Spleen (tissue), 11 donors: ENCODE measurements at regions not wholly inside any gene's neighbourhood (a gene's known extent, or its start where the extent isn't known, plus 50 kb on each side); places are given as distances from the start of the nearest gene placed in this dataset.

Source experiments
- DNase-seq: peaks from one replicate; pipeline ENCODE4 v3.0.0-alpha.2; 2020
- H3K27ac ChIP-seq, 8 donors: fragments of 200-600 bp; sonication (generic) in 7 of 8; 1 replicate in 4 of 8; 2 replicates in 4 of 8; pipeline versions ENCODE4 v1.5.0 to v1.8.0; 2016 to 2021; ENCODE audit warnings: inconsistent platforms in 4 of 8, mild to moderate bottlenecking in 4 of 8, moderate library complexity in 1 of 8
- H3K27me3 ChIP-seq, 7 donors: fragments of 200-600 bp; sonication (generic) in 6 of 7; replicated peaks in 1 of 7; 1 replicate in 4 of 7; 2 replicates in 3 of 7; pipeline versions ENCODE4 v1.5.0 to v1.8.0; 2016 to 2021; ENCODE audit warnings: inconsistent platforms in 3 of 7, mild to moderate bottlenecking in 1 of 7
- H3K36me3 ChIP-seq, 6 donors: fragments of 200-600 bp; sonication (generic) in 5 of 6; 1 replicate in 4 of 6; 2 replicates in 2 of 6; pipeline versions ENCODE4 v1.5.0 to v1.8.0; 2016 to 2021; ENCODE audit warnings: inconsistent platforms in 2 of 6
- H3K4me1 ChIP-seq, 6 donors: fragments of 200-600 bp; sonication (generic) in 5 of 6; 1 replicate in 3 of 6; 2 replicates in 3 of 6; pipeline versions ENCODE4 v1.5.0 to v1.8.0; 2016 to 2021; ENCODE audit warnings: inconsistent platforms in 3 of 6
- H3K4me3 ChIP-seq, 8 donors: fragments of 200-600 bp; sonication (generic) in 7 of 8; 1 replicate in 4 of 8; 2 replicates in 4 of 8; pipeline versions ENCODE4 v1.5.0 to v1.8.0; 2016 to 2021; ENCODE audit warnings: inconsistent platforms in 4 of 8, mild to moderate bottlenecking in 4 of 8, moderate library complexity in 2 of 8
- H3K9me3 ChIP-seq, 8 donors: fragments of 200-600 bp; sonication (generic) in 7 of 8; 1 replicate in 4 of 8; 2 replicates in 4 of 8; pipeline versions ENCODE4 v1.5.0 to v1.8.0; 2016 to 2021; ENCODE audit warnings: inconsistent platforms in 4 of 8
- POLR2A ChIP-seq, 3 donors: fragments of 450-650 bp; IDR thresholded peaks; one replicate each; pipeline ENCODE4 v1.5.1; 2017; ENCODE audit warnings: antibody characterized with exemption in 3 of 3, mild to moderate bottlenecking in 1 of 3
- POLR2AphosphoS5 ChIP-seq, 3 donors: sonication (generic); formaldehyde crosslinking; IDR thresholded peaks; one replicate each; pipeline ENCODE4 v1.5.1; 2017; ENCODE audit warnings: antibody characterized with exemption in 3 of 3
- WGBS, 5 donors: extraction: QIAGEN DNeasy Blood & Tissue Kit in 3 of 5; methylation state at CpG; one replicate each; pipeline versions ENCODE4 v1.1.5 to v1.1.7; 2013 to 2018; 5-methylcytosine and 5-hydroxymethylcytosine counted together
- intact Hi-C: fragments of 100-400 bp; cut with DNase I; formaldehyde crosslinking; loops from one replicate; pipeline ENCODE4 v1.15.0; 2023; ENCODE audit warnings: low total_unique reads
- TF ChIP-seq, protein P1 (sequence below), 11 experiments: fragments of 200-600 bp in 7 of 11; fragments of 450-650 bp in 4 of 11; sonication (generic) in 4 of 11; IDR thresholded peaks in 8 of 11; conservative IDR thresholded peaks in 3 of 11; 1 replicate in 7 of 11; 2 replicates in 4 of 11; pipeline versions ENCODE4 v1.4.0 to v1.8.0; 2016 to 2021; ENCODE audit warnings: antibody characterized with exemption in 11 of 11, inconsistent platforms in 4 of 11, mild to moderate bottlenecking in 1 of 11
- donor health status: healthy with polysubstance abuse.
- donor health status: DM: no; HTN: no; CAD: no; lungs with moderate emphysema.
- donor health status: DM: no; HTN: no; CAD: no.
- donor health status: Bipolar disorder and iron deficiency.
- donor health status: healthy.
- donor health status: DM: no; HTN: no; CAD: no.
- donor health status: DM: yes; HTN: yes; CAD: no.

DNA sequence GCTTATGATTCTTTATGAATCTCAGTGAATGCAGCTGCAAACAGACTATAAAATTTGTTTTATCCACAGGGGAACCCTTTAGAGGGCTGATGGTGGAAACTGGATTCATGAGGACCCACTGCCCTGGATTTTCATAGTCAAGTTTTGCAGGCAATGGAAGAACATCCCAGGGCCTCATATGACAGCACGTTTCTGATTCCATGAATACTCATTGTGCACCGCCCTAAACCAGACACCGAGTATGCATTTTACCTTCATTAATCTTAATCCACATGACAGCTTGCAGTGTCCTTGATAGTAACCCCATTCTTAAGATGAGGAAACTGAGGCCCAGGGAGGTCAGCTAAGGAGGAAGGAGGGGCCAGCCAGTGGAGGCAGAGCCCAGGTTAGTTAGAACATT is 270.4 kb downstream of the PREX1 start:
- H3K27ac ChIP-seq: no peak overlapping the region
- TF ChIP-seq, protein P1, sequence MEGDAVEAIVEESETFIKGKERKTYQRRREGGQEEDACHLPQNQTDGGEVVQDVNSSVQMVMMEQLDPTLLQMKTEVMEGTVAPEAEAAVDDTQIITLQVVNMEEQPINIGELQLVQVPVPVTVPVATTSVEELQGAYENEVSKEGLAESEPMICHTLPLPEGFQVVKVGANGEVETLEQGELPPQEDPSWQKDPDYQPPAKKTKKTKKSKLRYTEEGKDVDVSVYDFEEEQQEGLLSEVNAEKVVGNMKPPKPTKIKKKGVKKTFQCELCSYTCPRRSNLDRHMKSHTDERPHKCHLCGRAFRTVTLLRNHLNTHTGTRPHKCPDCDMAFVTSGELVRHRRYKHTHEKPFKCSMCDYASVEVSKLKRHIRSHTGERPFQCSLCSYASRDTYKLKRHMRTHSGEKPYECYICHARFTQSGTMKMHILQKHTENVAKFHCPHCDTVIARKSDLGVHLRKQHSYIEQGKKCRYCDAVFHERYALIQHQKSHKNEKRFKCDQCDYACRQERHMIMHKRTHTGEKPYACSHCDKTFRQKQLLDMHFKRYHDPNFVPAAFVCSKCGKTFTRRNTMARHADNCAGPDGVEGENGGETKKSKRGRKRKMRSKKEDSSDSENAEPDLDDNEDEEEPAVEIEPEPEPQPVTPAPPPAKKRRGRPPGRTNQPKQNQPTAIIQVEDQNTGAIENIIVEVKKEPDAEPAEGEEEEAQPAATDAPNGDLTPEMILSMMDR (IDR thresholded peaks at IDR 0.05 in 8 of 11, conservative IDR thresholded peaks at IDR 0.05 in 3 of 11): no peak
- TF ChIP-seq POLR2AphosphoS5 (IDR thresholded peaks at IDR 0.05): no peak
- no peak for TF ChIP-seq POLR2A (IDR thresholded peaks at IDR 0.05)
- no peaks in the 10 kb centered on the region for H3K9me3 ChIP-seq
- no peak overlapping the region for H3K4me3 ChIP-seq
- DNase-seq: no peak
- peaks cover 0 to 5% (median 0%) of the 10 kb centered on the region in 7 donors for H3K27me3 ChIP-seq
- intact Hi-C loops: no loop called here
- H3K36me3 ChIP-seq: no peaks in the 10 kb centered on the region
- WGBS, 5 donors: 68 to 89% (median 80%) methylated on average over 3 of the region's 3 CpGs
- no peaks in the 10 kb centered on the region for H3K4me1 ChIP-seq

DNA sequence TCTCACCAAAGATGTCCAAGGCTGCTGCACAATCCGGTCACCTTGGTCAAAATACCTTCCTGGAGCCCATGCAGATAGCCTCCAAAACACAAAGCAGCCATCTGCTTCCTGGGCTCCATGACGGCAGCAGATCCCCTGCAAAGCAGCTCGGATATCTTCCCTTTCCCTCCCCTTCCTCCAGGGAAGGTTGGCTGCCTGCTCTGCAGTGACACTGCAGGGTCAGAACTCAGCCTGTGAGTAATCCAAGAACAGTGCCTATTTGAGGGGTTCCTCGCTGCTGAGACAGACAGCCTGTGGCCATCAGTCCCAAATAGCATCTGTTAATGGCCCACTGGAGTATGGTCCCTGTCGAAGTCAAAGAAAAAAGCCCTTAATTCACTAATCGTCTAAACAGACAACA is 270.8 kb downstream of the PREX1 start:
- intact Hi-C loops: no loop called here
- Histone ChIP-seq H3K9me3 (no peaks in the 10 kb centered on the region), H3K36me3 (no peaks in the 10 kb centered on the region), H3K27ac (no peak overlapping the region), H3K27me3 (peaks cover 0 to 5% (median 0%) of the 10 kb centered on the region in 7 donors), H3K4me1 (no peaks in the 10 kb centered on the region), H3K4me3 (no peak overlapping the region)
- no peak for DNase-seq
- TF ChIP-seq, protein P1 (IDR thresholded peaks at IDR 0.05 in 8 of 11, conservative IDR thresholded peaks at IDR 0.05 in 3 of 11): no peak
- TF ChIP-seq POLR2AphosphoS5 (IDR thresholded peaks at IDR 0.05) (no peak), POLR2A (IDR thresholded peaks at IDR 0.05) (no peak)
- 56 to 67% (median 61%) methylated on average over 6 of the region's 6 CpGs for WGBS, 5 donors

DNA sequence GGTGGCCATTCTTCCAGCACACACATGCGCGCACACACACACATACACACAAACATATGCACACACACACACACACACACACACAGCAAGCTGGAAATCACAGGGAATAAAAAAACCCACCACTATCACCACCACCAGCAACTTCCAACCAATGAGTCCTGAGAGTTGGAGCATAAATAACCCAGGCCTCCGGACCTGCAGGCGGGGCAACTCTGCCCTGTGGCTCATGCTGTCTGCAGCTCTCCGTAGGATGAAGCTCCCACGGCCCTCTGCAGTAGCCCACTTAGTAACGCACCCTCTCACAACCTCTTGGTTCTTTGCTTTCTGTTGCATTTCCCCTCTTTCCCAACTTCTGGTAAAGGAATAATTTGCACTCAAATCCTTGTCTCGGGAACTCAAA is 275.2 kb downstream of the PREX1 start:
- no peak overlapping the region for H3K4me3 ChIP-seq
- peaks cover 0 to 12% (median 0%) of the 10 kb centered on the region in 7 donors for H3K27me3 ChIP-seq
- 79 to 91% (median 83%) methylated on average over 8 of the region's 8 CpGs for WGBS, 5 donors
- H3K4me1 ChIP-seq: no peaks in the 10 kb centered on the region
- no peaks in the 10 kb centered on the region for H3K36me3 ChIP-seq
- DNase-seq: no peak
- TF ChIP-seq POLR2AphosphoS5 (IDR thresholded peaks at IDR 0.05) (no peak), POLR2A (IDR thresholded peaks at IDR 0.05) (no peak)
- TF ChIP-seq, protein P1 (IDR thresholded peaks at IDR 0.05 in 8 of 11, conservative IDR thresholded peaks at IDR 0.05 in 3 of 11): no peak
- intact Hi-C loops: no loop called here
- H3K27ac ChIP-seq: no peak overlapping the region
- no peaks in the 10 kb centered on the region for H3K9me3 ChIP-seq

DNA sequence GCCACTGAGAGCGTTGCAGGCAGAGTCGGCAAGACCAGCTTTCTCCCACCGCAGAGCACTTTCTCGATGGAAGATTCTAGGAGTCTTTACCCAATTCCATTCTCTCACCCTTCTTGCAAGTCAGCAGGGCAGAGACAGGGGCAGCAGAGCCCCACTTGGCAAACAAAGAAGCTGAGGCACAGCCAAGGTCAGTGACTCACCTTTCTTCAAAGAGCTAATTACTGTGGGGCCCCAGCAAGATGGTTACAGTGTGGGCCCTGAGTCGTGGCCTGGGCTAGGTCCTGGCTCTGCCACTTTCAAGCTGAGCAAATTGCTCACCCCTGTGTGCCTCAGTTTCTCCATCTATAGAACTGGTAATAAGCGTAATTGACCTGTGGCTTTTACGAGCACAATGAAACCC is 277.0 kb downstream of the PREX1 start:
- TF ChIP-seq POLR2A (IDR thresholded peaks at IDR 0.05) (no peak), POLR2AphosphoS5 (IDR thresholded peaks at IDR 0.05) (no peak)
- TF ChIP-seq, protein P1 (IDR thresholded peaks at IDR 0.05 in 8 of 11, conservative IDR thresholded peaks at IDR 0.05 in 3 of 11): no peak
- 77 to 88% (median 84%) methylated on average over 7 of the region's 7 CpGs for WGBS, 5 donors
- no peaks in the 10 kb centered on the region for H3K4me1 ChIP-seq
- no peak overlapping the region for H3K27ac ChIP-seq
- no peaks in the 10 kb centered on the region for H3K9me3 ChIP-seq
- H3K27me3 ChIP-seq: peaks cover 0 to 7% (median 0%) of the 10 kb centered on the region in 7 donors
- intact Hi-C loops: no loop called here
- no peaks in the 10 kb centered on the region for H3K36me3 ChIP-seq
- DNase-seq: no peak
- H3K4me3 ChIP-seq: no peak overlapping the region
